ENCODE measurements at regions not wholly inside any gene's neighbourhood (a gene's known extent, or its start where the extent isn't known, plus 50 kb on each side); places are given as distances from the start of the nearest gene placed in this dataset.
"Not testable (repeated sequence)": the region's sequence is repeated elsewhere in the genome, so short reads cannot be mapped to it uniquely, and the experiment has no call there.

- not testable (repeated sequence) for TF ChIP-seq POLR2AphosphoS5, CTCF, POLR2A (IDR thresholded peaks at IDR 0.05)
Measured at GRCh38 chr1:146459939-146460338, 231.1 kb upstream of the NOTCH2NLA start.

Data from upper lobe of left lung (tissue), 4 donors.